ENCODE measurements at regions not wholly inside any gene's neighbourhood (a gene's known extent, or its start where the extent isn't known, plus 50 kb on each side); places are given as distances from the start of the nearest gene placed in this dataset.

DNA sequence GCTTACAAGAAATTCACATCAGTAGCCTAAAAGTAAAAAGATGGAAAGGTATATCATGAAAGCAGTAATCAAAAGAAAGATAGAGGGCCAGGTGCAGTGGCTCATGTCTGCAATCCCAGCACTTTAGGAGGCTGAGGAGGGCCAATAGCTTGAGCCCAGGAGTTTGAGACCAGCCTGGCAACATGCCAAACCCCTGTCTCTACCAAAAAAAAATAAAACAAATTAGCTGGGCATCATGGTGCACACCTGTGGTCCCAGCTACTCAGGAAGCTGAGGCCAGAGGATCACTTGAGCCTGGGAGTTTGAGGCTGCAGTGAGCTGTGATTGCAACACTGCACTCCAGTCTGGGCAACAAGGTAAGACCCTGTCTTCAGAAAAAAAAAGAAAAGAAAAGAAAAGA is 55.5 kb downstream of the GSPT2 start:
- DNase-seq (ENCODE audit: low read depth in 4 of 4, low spot score in 1 of 4), result no peak

DNA sequence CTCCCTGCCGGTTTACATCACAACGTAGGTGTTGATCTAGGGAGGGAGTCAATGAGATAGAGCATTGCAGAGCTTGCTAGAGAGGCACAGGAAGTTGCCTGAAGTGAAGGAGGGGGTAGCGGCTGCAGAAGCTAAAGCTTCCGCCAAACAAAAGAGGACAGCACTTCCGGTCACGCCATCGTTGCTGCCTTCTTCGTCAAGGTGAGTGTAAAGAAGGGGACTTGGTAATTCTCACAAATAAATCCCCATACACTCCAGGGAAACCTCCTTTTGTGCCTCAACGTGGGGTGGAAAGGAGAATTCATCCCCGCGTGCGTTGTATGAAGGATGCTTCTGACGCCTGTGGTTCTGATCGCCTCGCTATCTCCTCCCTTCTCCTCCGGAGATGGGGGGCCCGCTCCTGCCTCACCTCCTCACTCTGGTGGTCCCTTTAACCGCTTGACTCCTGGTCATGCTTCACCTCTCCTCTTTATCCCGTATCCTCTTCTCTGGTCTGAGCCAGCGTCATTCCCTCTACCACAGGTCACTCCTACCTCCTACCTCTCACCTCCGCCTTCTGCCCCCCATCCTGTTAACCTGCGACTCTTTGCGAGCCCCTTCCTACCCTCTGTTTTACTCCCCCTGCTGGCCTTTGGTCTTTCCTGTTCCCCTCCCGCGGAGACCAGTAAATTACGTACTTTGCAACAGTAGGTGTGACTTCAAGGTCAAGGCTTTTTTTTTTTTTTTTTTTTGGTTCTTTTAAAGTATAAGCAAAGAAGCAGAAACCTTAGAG is 59.9 kb downstream of the GSPT2 start:
- peak in 3 of 4 experiments; percentile 4 to 28 (median 10) for DNase-seq (ENCODE audit: low read depth in 4 of 4, low spot score in 1 of 4)

DNA sequence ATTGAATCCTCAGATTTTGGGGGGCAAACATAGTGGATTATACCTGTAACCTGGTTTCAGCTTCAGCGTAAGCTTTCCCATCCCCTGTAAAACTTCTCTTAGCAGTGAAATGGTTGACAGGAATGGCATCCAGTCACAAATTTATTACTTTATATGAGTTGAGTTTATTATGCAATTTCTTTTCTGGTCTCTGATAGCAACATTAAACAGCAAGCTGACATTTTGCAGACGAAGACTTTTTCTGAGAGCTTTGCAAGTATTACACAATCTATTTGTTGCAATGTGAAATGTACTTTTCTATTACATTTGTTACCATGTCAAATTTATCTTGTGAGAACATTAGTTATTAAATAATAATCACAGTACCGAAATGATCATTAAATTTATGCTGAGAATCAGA is 60.6 kb downstream of the GSPT2 start:
- DNase-seq (ENCODE audit: low read depth in 4 of 4, low spot score in 1 of 4), result no peak

DNA sequence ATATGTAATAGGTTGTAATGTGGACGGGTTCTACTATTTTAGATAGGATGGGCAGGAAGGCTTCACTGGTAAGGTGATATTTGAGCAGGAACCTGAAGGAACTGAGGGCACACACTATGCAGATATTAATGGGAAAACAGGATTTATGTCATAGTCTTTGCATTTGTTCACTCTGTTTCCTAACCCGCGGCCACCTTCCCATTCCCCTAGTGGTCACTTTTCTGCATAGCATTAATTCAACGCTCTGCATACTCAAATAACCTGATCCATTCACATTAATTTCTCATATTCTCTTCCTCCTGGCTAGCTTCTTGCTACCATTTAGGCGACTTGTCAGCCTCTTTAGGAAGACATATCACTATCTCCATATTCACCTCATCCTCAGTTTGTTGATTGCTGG is 61.5 kb downstream of the GSPT2 start:
- DNase-seq (ENCODE audit: low read depth in 4 of 4, low spot score in 1 of 4), result no peak

DNA sequence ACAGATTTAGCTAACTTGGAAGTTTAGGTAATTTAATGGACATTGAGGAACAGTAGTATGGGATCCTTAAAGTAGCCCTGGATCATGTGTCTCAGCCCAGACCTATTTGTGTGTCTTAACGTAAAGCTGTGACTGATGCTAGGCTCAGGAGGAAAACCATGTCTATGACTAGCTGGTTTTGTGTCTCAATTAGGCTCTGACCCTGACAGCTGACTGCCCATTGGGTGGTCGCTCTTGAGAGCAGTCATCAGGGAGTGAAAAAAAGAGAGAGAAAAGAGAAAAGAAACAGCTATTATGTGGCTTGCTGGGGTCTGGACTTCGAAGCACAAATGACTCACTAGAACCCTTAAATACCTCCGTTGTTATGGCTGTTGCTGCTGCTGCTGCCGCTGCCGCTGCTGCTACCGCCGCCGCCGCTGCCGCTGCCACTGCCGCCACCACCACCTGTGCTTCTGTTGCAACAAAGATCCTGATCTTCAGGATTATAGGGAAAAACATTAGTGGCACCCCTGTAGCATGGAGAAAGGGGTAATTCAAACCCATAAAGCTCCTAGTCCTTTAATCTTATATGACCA is 70.7 kb downstream of the GSPT2 start:
- no peak for DNase-seq (ENCODE audit: low read depth in 4 of 4, low spot score in 1 of 4)

DNA sequence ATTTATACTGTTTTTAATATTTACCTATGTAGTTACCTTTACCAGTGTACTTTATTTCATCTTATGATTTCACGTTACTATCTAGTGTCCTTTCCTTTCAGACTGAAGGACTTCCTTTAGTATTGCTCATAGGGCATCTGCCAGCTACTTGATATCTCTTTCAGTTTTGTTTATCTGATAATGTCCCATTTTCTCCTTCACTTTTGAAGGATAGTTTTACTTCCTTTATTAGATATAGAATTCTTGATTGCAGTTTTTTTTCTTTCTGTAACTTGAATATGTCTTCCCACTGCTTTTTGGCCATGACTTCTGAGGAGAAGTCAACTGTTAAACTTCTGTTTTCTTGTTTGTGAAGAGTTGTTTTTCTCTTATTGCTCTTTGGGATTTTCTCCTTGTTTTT is 69.4 kb upstream of the MAGED1 start:
- no peak for DNase-seq (ENCODE audit: low read depth in 4 of 4, low spot score in 1 of 4)

DNA sequence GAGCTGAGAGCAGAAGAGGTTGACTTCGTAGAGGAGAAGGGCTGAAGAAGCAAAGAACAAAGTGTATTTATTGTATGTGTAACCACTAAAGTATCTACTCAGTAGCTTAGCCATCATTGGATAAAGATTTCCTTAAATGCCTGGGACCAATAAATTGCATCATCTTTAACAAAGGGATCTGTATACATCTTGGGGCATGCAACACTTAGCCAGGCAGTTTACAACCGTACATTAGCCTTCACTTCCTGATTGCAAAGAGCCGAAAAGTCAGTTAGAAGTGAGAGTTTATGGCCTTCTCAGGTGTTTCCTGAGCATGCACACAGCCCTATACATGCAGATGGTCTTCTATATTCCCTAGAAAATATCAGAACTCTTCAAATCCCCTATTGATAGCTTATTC is 68.0 kb upstream of the MAGED1 start:
- no peak for DNase-seq (ENCODE audit: low read depth in 4 of 4, low spot score in 1 of 4)

DNA sequence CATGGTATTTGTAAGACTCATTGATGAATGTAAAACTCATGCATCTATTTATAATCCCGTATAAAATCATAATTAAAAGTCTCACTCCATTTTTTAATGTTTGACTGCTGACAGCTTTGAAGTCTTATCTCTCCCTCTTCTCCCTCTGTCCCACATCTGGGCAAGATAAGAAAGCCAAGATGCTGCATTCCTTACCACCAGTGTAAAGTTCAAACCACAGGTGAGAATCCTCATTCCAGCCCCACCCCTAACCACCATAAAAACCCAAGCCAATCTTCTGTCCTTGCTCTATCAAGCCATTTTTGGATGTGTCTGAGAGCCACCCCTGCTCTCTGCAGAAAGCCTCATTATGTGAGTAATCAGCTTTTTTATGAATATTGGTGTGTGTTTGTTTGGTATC is 59.3 kb upstream of the MAGED1 start:
- no peak for DNase-seq (ENCODE audit: low read depth in 4 of 4, low spot score in 1 of 4)

DNA sequence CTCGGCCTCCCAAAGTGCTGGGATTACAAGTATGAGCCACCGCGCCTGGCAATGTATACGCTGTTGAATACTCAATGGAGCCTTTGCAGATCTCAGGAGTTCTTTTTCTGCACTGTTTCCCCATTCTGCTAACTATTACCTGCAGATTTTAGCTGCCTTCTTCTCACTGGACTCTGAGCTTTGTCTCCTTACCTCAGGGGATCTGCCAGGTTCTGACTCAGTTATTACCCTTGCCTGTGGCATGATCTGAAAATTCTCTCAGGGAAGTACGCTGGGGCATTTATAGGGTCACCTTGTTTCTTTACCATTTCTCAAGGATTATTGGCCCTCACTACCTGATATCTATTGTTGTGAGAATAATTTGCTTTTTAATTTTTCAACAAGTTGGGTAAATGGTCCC is 56.6 kb upstream of the MAGED1 start:
- DNase-seq (ENCODE audit: low read depth in 4 of 4, low spot score in 1 of 4), result no peak

DNA sequence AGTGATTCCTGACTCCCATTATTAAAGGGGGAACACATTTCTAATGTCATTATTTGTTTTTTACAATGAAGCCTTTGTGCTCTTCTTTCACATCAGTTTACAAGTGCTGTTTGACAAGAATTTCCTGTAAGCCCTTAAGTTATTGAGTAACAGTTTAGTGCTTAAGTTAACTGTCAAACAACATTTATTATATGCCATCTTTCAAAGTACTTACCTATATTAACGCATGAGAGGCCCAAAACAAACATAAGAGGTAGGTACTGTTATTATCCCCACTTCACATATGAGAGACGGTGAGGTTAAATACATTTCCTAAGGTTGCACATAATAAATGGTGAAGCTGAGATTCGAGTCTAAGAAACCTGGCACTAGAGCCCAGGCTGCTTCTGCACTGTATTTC is 56.0 kb upstream of the MAGED1 start:
- no peak for DNase-seq (ENCODE audit: low read depth in 4 of 4, low spot score in 1 of 4)

DNA sequence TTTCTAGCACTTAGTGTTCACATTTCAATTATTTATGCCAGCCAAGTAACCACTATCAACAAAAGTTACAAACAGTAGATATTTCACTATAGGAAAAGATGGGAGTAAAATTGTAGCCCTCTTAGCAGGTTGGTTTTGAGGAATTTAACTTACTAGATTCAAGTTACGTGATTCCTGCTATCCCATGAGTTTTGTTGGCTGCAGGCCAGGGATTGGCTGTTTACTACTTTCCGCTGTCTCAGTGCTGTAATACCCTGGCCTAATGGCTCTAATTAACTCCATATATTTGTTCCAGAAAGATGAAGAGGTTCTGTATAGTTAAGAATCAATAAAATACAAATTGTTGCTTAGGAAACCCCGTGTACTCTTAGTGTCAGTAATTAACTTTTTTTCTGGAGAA is 55.5 kb upstream of the MAGED1 start:
- no peak for DNase-seq (ENCODE audit: low read depth in 4 of 4, low spot score in 1 of 4)

Measured in stimulated activated CD4-positive, alpha-beta T cell treated with anti-CD3 and anti-CD28 coated beads, Interleukin-1b, Interleukin-23, amount 100 ng/mL, for 24 hours (primary cell).